ENCODE measurements at regions not wholly inside any gene's neighbourhood (a gene's known extent, or its start where the extent isn't known, plus 50 kb on each side); places are given as distances from the start of the nearest gene placed in this dataset.

DNA sequence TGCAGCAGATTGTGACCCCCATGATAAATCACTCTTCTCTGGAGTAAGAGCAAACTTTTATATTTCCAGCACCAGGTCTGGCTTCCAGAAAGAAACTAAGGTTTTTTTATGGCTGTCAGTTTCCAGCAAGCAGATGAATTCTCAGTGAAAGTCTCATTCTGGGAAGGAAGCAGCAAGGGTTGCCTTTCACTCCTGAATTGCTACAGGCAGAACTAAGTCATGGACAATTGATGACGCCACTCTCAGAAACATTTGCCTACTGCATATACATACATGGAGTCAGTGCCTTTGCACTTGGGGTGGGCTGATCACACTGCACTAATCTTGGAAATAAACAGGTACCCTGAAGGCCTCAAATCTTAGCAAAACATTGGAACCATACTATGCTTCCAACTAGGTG is 80.0 kb downstream of the IL21 start:
- DNase-seq: peak in 1 of 5 donors; percentile 0
- intact Hi-C loops (cut with DNase I): no loop called here

GRCh38 chr4:122539861-122540465 is 80.9 kb downstream of the IL21 start:
- Histone ChIP-seq H3K27me3 (ENCODE audit: control insufficient read depth, insufficient read depth, low read length) (no peaks in the 10 kb centered on the region), H3K4me1 (ENCODE audit: control insufficient read depth in 2 of 3, insufficient read depth in 2 of 3, low read depth in 1 of 3, low read length in 3 of 3) (no peaks in the 10 kb centered on the region), H3K9me3 (ENCODE audit: control insufficient read depth in 2 of 3, insufficient read depth in 1 of 3, low read length in 3 of 3) (no peaks in the 10 kb centered on the region), H3K27ac (ENCODE audit: low read depth in 2 of 2, low read length in 2 of 2) (no peak overlapping the region), H3K4me3 (ENCODE audit: low read length in 3 of 3) (no peak overlapping the region), H3K36me3 (ENCODE audit: control insufficient read depth in 2 of 3, insufficient read depth in 3 of 3, low read length in 3 of 3) (no peaks in the 10 kb centered on the region), H3K9ac (ENCODE audit: low read length in 3 of 3) (no peak overlapping the region)
- TF ChIP-seq CTCF (IDR thresholded peaks at IDR 0.05; ENCODE audit: borderline replicate concordance, extremely low read depth, insufficient read depth): no peak
- intact Hi-C loops (cut with DNase I): no loop called here
- no peak for DNase-seq
- FAIRE-seq: no peak

More for the DNA sequence above, 80.0 kb downstream of the IL21 start:
- Histone ChIP-seq H3K4me1 (ENCODE audit: control insufficient read depth in 2 of 3, insufficient read depth in 2 of 3, low read depth in 1 of 3, low read length in 3 of 3) (no peaks in the 10 kb centered on the region), H3K27ac (ENCODE audit: low read depth in 2 of 2, low read length in 2 of 2) (no peak overlapping the region), H3K27me3 (ENCODE audit: control insufficient read depth, insufficient read depth, low read length) (no peaks in the 10 kb centered on the region), H3K36me3 (ENCODE audit: control insufficient read depth in 2 of 3, insufficient read depth in 3 of 3, low read length in 3 of 3) (no peaks in the 10 kb centered on the region), H3K9me3 (ENCODE audit: control insufficient read depth in 2 of 3, insufficient read depth in 1 of 3, low read length in 3 of 3) (no peaks in the 10 kb centered on the region), H3K4me3 (ENCODE audit: low read length in 3 of 3) (no peak overlapping the region), H3K9ac (ENCODE audit: low read length in 3 of 3) (no peak overlapping the region)
- no peak for TF ChIP-seq CTCF (IDR thresholded peaks at IDR 0.05; ENCODE audit: borderline replicate concordance, extremely low read depth, insufficient read depth)
- no peak for FAIRE-seq

DNA sequence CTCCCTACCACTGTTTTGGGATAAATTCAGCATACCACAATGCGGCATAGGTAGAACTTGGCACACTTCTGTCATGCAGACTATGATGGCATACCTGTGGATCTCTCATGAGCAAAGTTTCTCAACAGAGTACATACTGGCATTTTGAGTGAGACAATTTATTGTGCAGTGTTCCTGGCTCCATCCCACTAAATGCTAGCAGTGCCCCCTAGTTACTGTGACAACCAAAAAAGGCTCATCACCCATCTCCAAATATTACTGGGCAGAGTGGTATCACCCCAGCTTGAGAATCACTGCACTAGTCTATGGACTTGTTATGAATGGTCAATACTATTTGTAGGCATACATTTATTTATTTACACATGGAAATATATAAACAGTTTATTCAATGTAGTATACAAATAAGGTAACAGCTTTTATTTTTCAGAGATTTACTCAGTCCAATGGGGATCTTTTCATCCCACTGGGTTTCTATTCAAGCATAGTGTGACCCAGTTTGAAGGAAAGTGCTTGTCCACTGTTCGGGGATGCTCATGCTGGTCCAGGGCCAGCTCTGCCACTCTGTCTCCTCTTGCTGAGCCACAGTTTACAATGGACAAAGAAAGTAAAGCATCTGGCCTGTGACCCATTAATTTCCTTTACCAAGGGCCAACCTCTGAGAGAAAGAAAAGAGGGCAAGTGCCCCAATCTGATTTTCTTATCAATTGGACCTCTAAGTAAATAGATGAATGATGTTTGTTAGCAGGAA is 81.0 kb upstream of the IL2 start:
- H3K4me3 ChIP-seq (ENCODE audit: low read length in 3 of 3): no peak overlapping the region
- no peaks in the 10 kb centered on the region for H3K9me3 ChIP-seq (ENCODE audit: control insufficient read depth in 2 of 3, insufficient read depth in 1 of 3, low read length in 3 of 3)
- FAIRE-seq (no peak), DNase-seq (no peak)
- H3K9ac ChIP-seq (ENCODE audit: low read length in 3 of 3): no peak overlapping the region
- no peaks in the 10 kb centered on the region for H3K36me3 ChIP-seq (ENCODE audit: control insufficient read depth in 2 of 3, insufficient read depth in 3 of 3, low read length in 3 of 3)
- no peaks in the 10 kb centered on the region for H3K4me1 ChIP-seq (ENCODE audit: control insufficient read depth in 2 of 3, insufficient read depth in 2 of 3, low read depth in 1 of 3, low read length in 3 of 3)
- intact Hi-C loops (cut with DNase I): no loop called here
- H3K27ac ChIP-seq (ENCODE audit: low read depth in 2 of 2, low read length in 2 of 2): no peak overlapping the region
- no peak for TF ChIP-seq CTCF (IDR thresholded peaks at IDR 0.05; ENCODE audit: borderline replicate concordance, extremely low read depth, insufficient read depth)
- H3K27me3 ChIP-seq (ENCODE audit: control insufficient read depth, insufficient read depth, low read length): no peaks in the 10 kb centered on the region
